ENCODE measurements at regions not wholly inside any gene's neighbourhood (a gene's known extent, or its start where the extent isn't known, plus 50 kb on each side); places are given as distances from the start of the nearest gene placed in this dataset.

GRCh38 chr14:98770151-98770550 lies 501.8 kb downstream of the BCL11B start:
- no peak for DNase-seq (ENCODE audit: low read depth)
- no peak for TF ChIP-seq CTCF (conservative IDR thresholded peaks at IDR 0.05; ENCODE audit: low read depth, low read length)
- no peak overlapping the region for H3K4me3 ChIP-seq (ENCODE audit: low read depth, low read length)

GRCh38 chr14:98773814-98774213 lies 498.2 kb downstream of the BCL11B start:
- no peak overlapping the region for H3K4me3 ChIP-seq (ENCODE audit: low read depth, low read length)
- no peak for TF ChIP-seq CTCF (conservative IDR thresholded peaks at IDR 0.05; ENCODE audit: low read depth, low read length)
- DNase-seq (ENCODE audit: low read depth) = no peak

GRCh38 chr14:98775892-98776291 lies 496.1 kb downstream of the BCL11B start:
- DNase-seq (ENCODE audit: low read depth) = no peak
- no peak overlapping the region for H3K4me3 ChIP-seq (ENCODE audit: low read depth, low read length)
- TF ChIP-seq CTCF (conservative IDR thresholded peaks at IDR 0.05; ENCODE audit: low read depth, low read length) = no peak

GRCh38 chr14:98782062-98782461 lies 489.9 kb downstream of the BCL11B start:
- no peak for DNase-seq (ENCODE audit: low read depth)
- H3K4me3 ChIP-seq (ENCODE audit: low read depth, low read length) = no peak overlapping the region

GRCh38 chr14:98785578-98785977 lies 486.4 kb downstream of the BCL11B start:
- no peak overlapping the region for H3K4me3 ChIP-seq (ENCODE audit: low read depth, low read length)
- DNase-seq (ENCODE audit: low read depth) = no peak
- no peak for TF ChIP-seq CTCF (conservative IDR thresholded peaks at IDR 0.05; ENCODE audit: low read depth, low read length)

More at GRCh38 chr14:98782062-98782461, 489.9 kb downstream of the BCL11B start:
- TF ChIP-seq CTCF (conservative IDR thresholded peaks at IDR 0.05; ENCODE audit: low read depth, low read length) = no peak

- no peak for DNase-seq (ENCODE audit: low read depth)
- no peak for TF ChIP-seq CTCF (conservative IDR thresholded peaks at IDR 0.05; ENCODE audit: low read depth, low read length)
- H3K4me3 ChIP-seq (ENCODE audit: low read depth, low read length) = no peak overlapping the region
These were observed 485.5 kb downstream of the BCL11B start for GRCh38 chr14:98786456-98786855.

- H3K4me3 ChIP-seq (ENCODE audit: low read depth, low read length) = no peak overlapping the region
- DNase-seq (ENCODE audit: low read depth) = no peak
- no peak for TF ChIP-seq CTCF (conservative IDR thresholded peaks at IDR 0.05; ENCODE audit: low read depth, low read length)
These were observed 480.3 kb downstream of the BCL11B start for GRCh38 chr14:98791661-98792060.

Data from epithelial cell of proximal tubule (primary cell).